HUDEP-2 (cell line): ENCODE measurements at regions not wholly inside any gene's neighbourhood (a gene's known extent, or its start where the extent isn't known, plus 50 kb on each side); places are given as distances from the start of the nearest gene placed in this dataset.
"Not testable (repeated sequence)": the region's sequence is repeated elsewhere in the genome, so short reads cannot be mapped to it uniquely, and the experiment has no call there.

Experiments used
- DNase-seq, 76 experiments: peaks; one replicate each; lab custom pipeline; 2025; ENCODE audit not compliant: unreplicated experiment in 76 of 76; lab: John Stamatoyannopoulos, UW

GRCh38 chr20:19024296-19025035, 188.0 kb upstream of the SLC24A3 start:
- DNase-seq, result no peak

GRCh38 chr20:19025430-19026120, 186.9 kb upstream of the SLC24A3 start:
- no peak for DNase-seq

DNA sequence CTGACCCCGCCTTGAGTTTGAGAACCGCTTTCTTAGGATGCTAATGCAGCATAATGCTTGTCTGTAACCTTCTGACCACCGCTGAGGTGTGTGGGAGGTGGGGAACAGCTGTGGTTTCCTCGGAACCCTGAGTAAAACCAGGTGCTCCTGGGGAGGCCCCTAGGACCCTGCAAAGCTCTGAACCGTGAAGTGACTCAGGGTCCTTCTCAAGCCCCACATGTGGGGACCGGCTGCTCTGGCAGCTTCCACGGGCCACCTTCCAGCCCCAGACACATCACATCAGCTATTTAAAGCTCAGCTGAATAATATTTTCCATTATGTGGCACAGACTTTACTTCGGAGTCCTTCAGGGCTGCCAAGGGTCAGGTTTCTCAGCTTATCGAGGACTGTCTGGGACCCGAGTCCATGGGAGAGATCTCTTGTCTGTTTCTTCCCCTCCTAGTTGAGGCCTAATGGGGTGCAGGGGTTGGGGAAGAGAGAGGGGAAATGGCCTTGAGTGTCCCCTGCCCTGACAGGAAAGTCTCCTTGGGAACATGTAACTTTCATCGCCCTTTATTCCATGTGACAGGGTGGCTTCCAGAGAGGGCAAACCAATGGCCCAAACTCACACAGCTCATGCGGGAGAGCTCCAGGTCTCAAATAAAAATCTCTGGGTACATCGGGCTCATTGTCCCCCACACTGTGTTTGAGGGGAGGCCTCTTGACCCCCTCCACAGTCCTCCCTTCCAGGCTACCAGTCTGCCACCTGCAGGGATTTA, 186.1 kb upstream of the SLC24A3 start:
- no peak for DNase-seq

GRCh38 chr20:19026901-19027644, 185.4 kb upstream of the SLC24A3 start:
- DNase-seq, result no peak

DNA sequence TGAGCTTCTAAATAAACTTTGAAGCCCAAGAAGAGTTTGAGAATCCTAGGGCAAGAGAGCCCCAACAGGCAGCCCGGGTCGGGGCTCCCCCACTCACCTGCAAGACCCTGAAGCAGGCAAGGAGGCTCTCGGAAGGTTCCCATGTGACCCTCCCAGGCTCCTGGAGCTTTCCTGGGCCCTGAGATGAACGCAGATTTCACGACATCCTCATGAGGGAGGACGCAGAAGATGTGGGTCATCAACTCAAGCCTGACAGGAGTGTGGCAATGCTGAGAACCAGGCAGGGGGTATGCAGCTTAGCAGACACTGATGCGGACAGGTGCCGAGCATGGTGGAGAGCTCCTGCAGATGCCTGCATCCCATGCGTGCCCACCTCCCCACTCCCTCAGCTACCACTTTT, 184.5 kb upstream of the SLC24A3 start:
- no peak for DNase-seq

DNA sequence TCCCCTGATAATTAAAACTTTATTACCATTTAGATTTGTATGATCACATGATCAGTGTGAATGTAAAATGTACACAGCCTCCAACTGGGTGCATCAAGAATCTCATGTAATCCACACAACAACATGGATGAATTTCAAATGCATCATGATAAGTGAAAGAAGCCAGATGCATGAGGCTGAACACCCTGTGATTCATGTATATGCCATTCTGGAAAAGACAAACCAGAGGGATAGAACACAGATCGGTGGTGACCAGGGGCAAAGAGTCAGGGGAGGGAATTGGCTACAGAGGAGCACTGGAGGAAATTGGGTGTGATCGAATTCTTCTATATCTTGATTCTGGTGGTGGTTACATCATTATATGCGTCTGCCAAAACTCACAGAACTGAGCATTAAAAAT, 170.7 kb upstream of the SLC24A3 start:
- no peak for DNase-seq

DNA sequence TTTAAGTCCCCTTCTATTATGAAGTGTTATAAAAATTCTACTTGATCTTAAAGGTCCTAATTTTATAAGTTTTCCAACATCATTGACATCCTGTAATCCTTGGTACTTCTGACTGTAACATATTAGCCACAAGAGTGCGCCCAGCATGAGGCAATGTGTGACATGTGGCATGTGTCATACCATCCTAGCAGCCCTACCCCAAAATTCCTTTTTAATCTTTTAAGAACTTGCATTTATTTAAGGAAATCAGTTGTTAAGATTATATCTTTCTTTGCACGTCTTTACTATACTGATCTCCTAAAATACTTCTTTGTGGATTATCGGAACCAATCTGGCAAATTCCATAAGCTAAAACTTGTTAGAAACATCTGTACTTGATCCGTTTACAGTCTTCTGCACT, 167.1 kb upstream of the SLC24A3 start:
- DNase-seq, result no peak

DNA sequence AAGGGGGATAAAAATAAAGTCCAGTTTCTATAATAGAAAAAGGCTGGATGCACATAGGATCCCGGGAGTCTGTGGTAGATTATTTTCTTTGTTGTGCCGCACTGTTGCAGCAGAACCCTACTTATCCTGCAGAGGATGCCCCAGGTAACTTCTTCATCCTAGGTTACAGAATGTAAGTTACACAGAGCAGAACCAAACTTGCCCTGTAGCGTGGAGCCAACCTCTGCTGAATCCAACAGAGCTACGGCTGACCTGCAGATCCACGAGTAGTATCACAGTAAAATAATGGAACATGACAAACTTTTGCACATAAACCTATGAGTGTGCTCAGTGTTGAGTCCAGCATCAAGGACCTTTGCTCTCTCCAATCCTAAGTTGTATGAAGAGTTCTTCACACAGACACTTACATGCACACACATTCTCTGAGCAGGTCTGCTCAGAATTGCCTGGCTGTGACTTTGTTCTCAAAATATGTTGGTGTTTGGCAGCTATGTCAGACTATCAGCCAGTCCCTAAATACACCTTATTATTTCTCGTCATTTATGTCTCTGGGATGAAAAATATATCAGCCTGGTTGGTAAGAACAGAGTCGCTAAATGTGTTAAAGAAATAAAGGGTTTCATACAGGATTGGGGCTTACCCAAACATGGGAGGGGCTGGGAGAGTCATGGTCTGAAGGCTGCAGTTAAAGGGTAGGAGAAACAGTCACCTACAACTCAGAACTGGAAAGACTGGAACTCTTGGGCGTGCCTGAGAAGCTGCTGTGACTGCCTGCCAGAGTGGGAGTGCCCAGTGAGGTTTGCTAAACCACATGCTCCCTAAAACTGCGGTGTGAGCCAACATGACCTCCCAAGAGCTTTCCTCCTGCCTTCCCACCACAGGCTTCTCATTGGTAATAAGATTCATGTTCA, 165.1 kb upstream of the SLC24A3 start:
- DNase-seq, result no peak

- no peak for DNase-seq
Measured at GRCh38 chr20:19047951-19048296, 164.5 kb upstream of the SLC24A3 start.

GRCh38 chr20:19048995-19049501, 163.4 kb upstream of the SLC24A3 start:
- no peak for DNase-seq

DNA sequence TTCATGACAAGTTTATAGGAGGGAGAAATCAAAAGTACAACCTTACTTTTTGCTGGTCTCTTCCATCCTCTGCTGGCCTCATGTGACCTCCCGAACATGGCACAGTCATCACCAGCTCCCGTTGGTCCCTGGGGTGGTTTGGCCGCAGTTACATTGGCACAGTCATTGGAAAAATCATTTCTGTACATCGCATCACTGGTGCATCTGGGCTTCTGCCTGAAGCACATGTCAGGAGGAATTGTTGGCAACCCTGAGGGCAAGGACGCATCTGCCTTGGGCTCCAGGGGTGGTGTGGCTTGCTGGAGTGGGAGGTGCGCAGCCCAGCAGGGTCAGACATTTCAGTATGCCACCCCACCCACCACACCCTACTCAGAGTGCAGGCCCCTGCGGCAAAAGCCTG, 162.9 kb upstream of the SLC24A3 start:
- DNase-seq, result no peak

DNA sequence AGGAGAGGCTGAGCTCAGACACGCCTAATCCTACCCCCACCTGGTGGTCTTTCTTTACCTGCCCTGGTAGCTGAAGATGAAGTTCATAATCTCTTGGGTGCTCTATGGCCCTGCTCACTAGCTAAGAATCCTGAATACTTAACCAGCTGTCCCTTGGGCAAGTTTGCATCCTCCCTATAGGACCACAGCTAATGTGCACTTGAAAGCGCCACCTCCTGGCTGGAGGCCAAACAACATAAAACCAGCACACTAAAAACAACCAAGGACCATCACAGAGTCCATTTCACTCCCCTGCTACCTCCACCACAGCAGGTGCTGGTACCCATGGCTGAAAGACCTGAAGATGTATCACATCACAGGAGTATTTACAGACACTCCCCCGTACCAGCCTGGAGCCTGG, 155.5 kb upstream of the SLC24A3 start:
- peak in 9 of 76 experiments; percentile 0 to 24 (median 2) for DNase-seq

- DNase-seq, result not testable (repeated sequence)
Measured at GRCh38 chr20:19064788-19065187, 147.7 kb upstream of the SLC24A3 start.

GRCh38 chr20:19067986-19068385, 144.5 kb upstream of the SLC24A3 start:
- DNase-seq, result no peak

- no peak for DNase-seq
Measured at GRCh38 chr20:19070026-19070425, 142.4 kb upstream of the SLC24A3 start.

GRCh38 chr20:19070681-19071445, 141.6 kb upstream of the SLC24A3 start:
- DNase-seq, result no peak

DNA sequence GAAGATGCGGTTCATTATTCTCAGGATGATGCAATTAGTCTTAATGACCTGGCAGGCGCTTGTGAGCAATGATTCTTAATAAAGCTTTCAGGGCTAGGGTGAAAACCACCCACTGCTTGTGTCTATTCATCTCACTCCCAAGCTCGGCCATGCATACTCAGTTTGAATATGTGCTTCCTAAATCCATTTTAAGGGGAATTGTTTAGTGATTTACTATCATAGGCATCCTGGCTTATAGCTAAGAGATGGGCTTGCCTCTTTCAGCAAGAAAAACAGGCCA, 141.1 kb upstream of the SLC24A3 start:
- no peak for DNase-seq

- no peak for DNase-seq
Measured at GRCh38 chr20:19071902-19072498, 140.4 kb upstream of the SLC24A3 start.

DNA sequence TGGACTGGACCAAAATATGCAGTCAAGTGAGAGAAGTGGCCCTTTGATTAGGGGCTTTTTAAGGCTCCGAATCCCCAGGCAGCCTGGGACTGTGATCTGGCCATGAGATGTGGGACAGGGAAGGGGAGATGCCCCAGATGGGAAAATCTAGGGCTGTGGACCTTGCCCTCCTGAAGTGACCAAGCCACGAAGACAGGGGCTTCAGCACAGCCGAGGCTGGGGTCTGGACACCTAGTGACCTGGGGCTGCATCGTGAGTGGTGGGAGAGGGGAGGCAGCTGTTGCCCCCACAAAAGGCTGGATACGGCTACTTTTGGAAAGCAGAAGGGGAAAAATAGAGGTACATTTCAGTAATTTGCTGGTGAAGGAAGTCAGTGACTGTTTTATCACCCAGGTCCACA, 139.5 kb upstream of the SLC24A3 start:
- no peak for DNase-seq
